B cell (primary cell): ENCODE measurements at regions not wholly inside any gene's neighbourhood (a gene's known extent, or its start where the extent isn't known, plus 50 kb on each side); places are given as distances from the start of the nearest gene placed in this dataset.

ENCODE experiments used
- ATAC-seq: fragments of 200-7000 bp; cut with Tn5 transposase; one replicate; pipeline ENCODE4 v1.10.0; 2021; ENCODE audit warnings: low read depth, mild to moderate bottlenecking, moderate number of reproducible peaks, moderate library complexity
- CTCF ChIA-PET: fragments of 350-600 bp; sonication (Branson Sonifier 250); formaldehyde crosslinking; loops from one replicate; lab custom pipeline; 2021; ENCODE audit warnings: antibody characterized with exemption, inconsistent platforms; lab: Charles Lee
- POLR2A ChIA-PET: fragments of 350-600 bp; sonication (Branson Sonifier 250); formaldehyde crosslinking; loops from one replicate; lab custom pipeline; 2021; ENCODE audit warnings: antibody characterized with exemption; lab: Charles Lee
- DNase-seq: peaks from one replicate; pipeline ENCODE4 v3.0.0; 2013
- H2AFZ ChIP-seq: 2 replicates; pipeline ENCODE4 v1.6.1; 2012; ENCODE audit warnings: mild to moderate bottlenecking, low read depth, low read length; ENCODE audit not compliant: insufficient read depth, poor library complexity, severe bottlenecking
- H3K27ac ChIP-seq, 2 donors: 1 replicate in 1 of 2; 2 replicates in 1 of 2; pipeline ENCODE4 v1.5.1; 2012 to 2013; ENCODE audit warnings: low read length in 2 of 2, mild to moderate bottlenecking in 2 of 2, moderate library complexity in 1 of 2
- H3K27me3 ChIP-seq, 4 experiments: fragments of 200-600 bp in 1 of 4; sonication (generic) in 1 of 4; replicated peaks in 1 of 4; 1 replicate in 2 of 4; 2 replicates in 2 of 4; pipeline versions ENCODE4 v1.6.1 to v1.7.0; 2013 to 2016; ENCODE audit warnings: low read length in 3 of 4, mild to moderate bottlenecking in 2 of 4, mixed read lengths in 1 of 4, moderate library complexity in 1 of 4; ENCODE audit not compliant: insufficient read depth in 4 of 4, control insufficient read depth in 3 of 4; ENCODE audit errors: control extremely low read depth in 1 of 4
- H3K36me3 ChIP-seq, 2 experiments: replicated peaks in 1 of 2; 1 replicate in 1 of 2; 2 replicates in 1 of 2; pipeline versions ENCODE4 v1.6.1 to v1.7.1; 2013; ENCODE audit warnings: low read length in 1 of 2; ENCODE audit not compliant: insufficient read depth in 2 of 2, control insufficient read depth in 1 of 2; ENCODE audit errors: control extremely low read depth in 1 of 2, extremely low read depth in 1 of 2
- H3K4me1 ChIP-seq, 2 donors: fragments of 200-600 bp in 1 of 2; sonication (generic) in 1 of 2; 1 replicate in 1 of 2; 2 replicates in 1 of 2; pipeline versions ENCODE4 v1.5.1 to v1.6.1; 2013 to 2017; ENCODE audit warnings: low read length in 2 of 2; ENCODE audit not compliant: control insufficient read depth in 2 of 2, insufficient read depth in 2 of 2
- H3K4me2 ChIP-seq: replicated peaks from 2 replicates; pipeline ENCODE3; 2012; ENCODE audit warnings: mild to moderate bottlenecking, low read depth, low read length; ENCODE audit not compliant: poor library complexity, severe bottlenecking
- H3K4me3 ChIP-seq, 5 experiments: fragments of 200-600 bp in 1 of 5; sonication (generic) in 1 of 5; 1 replicate in 3 of 5; 2 replicates in 2 of 5; pipeline versions ENCODE4 v1.5.1 to v1.7.0; 2011 to 2016; ENCODE audit warnings: low read length in 4 of 5, mild to moderate bottlenecking in 4 of 5, low read depth in 2 of 5, control low read depth in 1 of 5, moderate library complexity in 1 of 5; ENCODE audit not compliant: insufficient read depth in 1 of 5; ENCODE audit errors: control extremely low read depth in 1 of 5, extremely low read depth in 1 of 5
- H3K79me2 ChIP-seq: fragments of 200-600 bp; sonication (generic); one replicate; pipeline ENCODE4 v1.6.0; 2016; ENCODE audit warnings: low read length; ENCODE audit not compliant: control insufficient read depth, insufficient read depth
- H3K9ac ChIP-seq: fragments of 200-600 bp; sonication (generic); 2 replicates; pipeline ENCODE4 v1.6.1; 2017; ENCODE audit warnings: mild to moderate bottlenecking, low read length, moderate library complexity
- H3K9me3 ChIP-seq, 3 donors: one replicate each; pipeline versions ENCODE4 v1.6.1 to v1.7.1; 2013; ENCODE audit warnings: low read length in 2 of 3; ENCODE audit not compliant: control insufficient read depth in 2 of 3, insufficient read depth in 1 of 3; ENCODE audit errors: control extremely low read depth in 1 of 3
- H4K20me1 ChIP-seq: 2 replicates; pipeline ENCODE4 v1.6.0; 2012; ENCODE audit warnings: mild to moderate bottlenecking, low read length; ENCODE audit not compliant: insufficient read depth, control insufficient read depth, poor library complexity, severe bottlenecking
- H3K27ac Mint-ChIP-seq: one replicate; pipeline ENCODE4 v1.8.0; 2021; ENCODE audit warnings: mixed read lengths
- H3K27me3 Mint-ChIP-seq: one replicate; pipeline ENCODE4 v1.8.0; 2021; ENCODE audit warnings: mixed read lengths
- H3K4me1 Mint-ChIP-seq: one replicate; pipeline ENCODE4 v1.8.0; 2021; ENCODE audit warnings: mixed read lengths
- H3K4me3 Mint-ChIP-seq: one replicate; pipeline ENCODE4 v1.8.0; 2021; ENCODE audit warnings: mixed read lengths
- H3K9me3 Mint-ChIP-seq: one replicate; pipeline ENCODE4 v1.8.0; 2022; ENCODE audit warnings: mixed read lengths; ENCODE audit not compliant: insufficient read depth
- CTCF ChIP-seq: fragments of 200-600 bp; IDR thresholded peaks from one replicate; pipeline ENCODE4 v1.8.0; 2022; ENCODE audit warnings: antibody characterized with exemption, mild to moderate bottlenecking
- EZH2 ChIP-seq: IDR thresholded peaks from 2 replicates; pipeline ENCODE4 v1.6.1; 2012; ENCODE audit warnings: borderline replicate concordance, low read depth, mild to moderate bottlenecking, moderate library complexity, low read length; ENCODE audit not compliant: insufficient read depth, poor library complexity, severe bottlenecking
- WGBS: methylation state at CpG from one replicate; pipeline ENCODE4 v1.1.5; 2013; ENCODE audit warnings: missing lambda C conversion rate; ENCODE audit not compliant: insufficient coverage; 5-methylcytosine and 5-hydroxymethylcytosine counted together
- intact Hi-C: fragments of 100-400 bp; cut with micrococcal nuclease; formaldehyde crosslinking; loops from one replicate; pipeline ENCODE4 v1.10.0; 2022

- DNase-seq = no peak
Measured at GRCh38 chr7:112616295-112616694, 135.5 kb downstream of the LSMEM1 start.

GRCh38 chr7:112619343-112619742, 138.6 kb downstream of the LSMEM1 start:
- H3K9me3 ChIP-seq = peaks cover 0 to 13% (median 0%) of the 10 kb centered on the region in 3 donors
- H3K27ac Mint-ChIP-seq = no peak overlapping the region
- H4K20me1 ChIP-seq = no peaks in the 10 kb centered on the region
- no peak overlapping the region for H3K9ac ChIP-seq
- no peak overlapping the region for H3K4me3 ChIP-seq
- H3K4me3 Mint-ChIP-seq = no peak overlapping the region
- intact Hi-C loops = no loop called here
- CTCF ChIA-PET = no interaction called here
- no peak for DNase-seq
- POLR2A ChIA-PET = no interaction called here
- H3K79me2 ChIP-seq = no peaks in the 10 kb centered on the region
- no peaks in the 10 kb centered on the region for H3K4me1 Mint-ChIP-seq
- no peak overlapping the region for H2AFZ ChIP-seq
- TF ChIP-seq CTCF = no peak
- no peak for TF ChIP-seq EZH2
- H3K4me1 ChIP-seq = no peaks in the 10 kb centered on the region
- H3K4me2 ChIP-seq = no peak overlapping the region
- peaks cover 0 to 2% (median 0%) of the 10 kb centered on the region in 4 experiments for H3K27me3 ChIP-seq
- no peaks in the 10 kb centered on the region for H3K9me3 Mint-ChIP-seq
- no peak for ATAC-seq
- no peak overlapping the region for H3K27ac ChIP-seq
- H3K27me3 Mint-ChIP-seq = peaks cover 4% of the 10 kb centered on the region
- H3K36me3 ChIP-seq = no peaks in the 10 kb centered on the region

More at GRCh38 chr7:112616295-112616694, 135.5 kb downstream of the LSMEM1 start:
- Histone ChIP-seq H2AFZ (no peak overlapping the region), H3K79me2 (no peaks in the 10 kb centered on the region), H3K27ac (no peak overlapping the region), H3K36me3 (no peaks in the 10 kb centered on the region), H3K4me1 (no peaks in the 10 kb centered on the region), H3K4me3 (no peak overlapping the region), H3K4me2 (no peak overlapping the region), H3K9ac (no peak overlapping the region), H3K9me3 (peaks cover 0 to under 1% (median 0%) of the 10 kb centered on the region in 3 donors), H4K20me1 (no peaks in the 10 kb centered on the region), H3K27me3 (peaks cover 0 to 3% (median 0%) of the 10 kb centered on the region in 4 experiments)
- CTCF ChIA-PET = no interaction called here
- no peak overlapping the region for H3K27ac Mint-ChIP-seq
- ATAC-seq = no peak
- WGBS = 93% methylated on average over 1 of the region's 2 CpGs
- no peaks in the 10 kb centered on the region for H3K4me1 Mint-ChIP-seq
- POLR2A ChIA-PET = no interaction called here
- peaks cover 7% of the 10 kb centered on the region for H3K27me3 Mint-ChIP-seq
- intact Hi-C loops = no loop called here
- no peaks in the 10 kb centered on the region for H3K9me3 Mint-ChIP-seq
- TF ChIP-seq EZH2 = no peak
- no peak for TF ChIP-seq CTCF
- no peak overlapping the region for H3K4me3 Mint-ChIP-seq
